ENCODE measurements at regions not wholly inside any gene's neighbourhood (a gene's known extent, or its start where the extent isn't known, plus 50 kb on each side); places are given as distances from the start of the nearest gene placed in this dataset.
A peak's percentile ranks its signal among the peaks of the same experiment; 100 is the strongest.

GRCh38 chr6:77353129-77353528 is 110.2 kb downstream of the HTR1B start:
- no peak overlapping the region for H3K4me3 ChIP-seq (replicated peaks in 1 of 2; ENCODE audit: low read depth in 2 of 2, low read length in 2 of 2)
- DNase-seq (ENCODE audit: low read depth in 2 of 2) = no peak
- no peak for TF ChIP-seq CTCF (IDR thresholded peaks at IDR 0.05; ENCODE audit: low read depth, low read length)

- H3K4me3 ChIP-seq (replicated peaks in 1 of 2; ENCODE audit: low read depth in 2 of 2, low read length in 2 of 2) = no peak overlapping the region
- TF ChIP-seq CTCF (IDR thresholded peaks at IDR 0.05; ENCODE audit: low read depth, low read length) = no peak
- peak in 1 of 2 donors; percentile 61 for DNase-seq (ENCODE audit: low read depth in 2 of 2)
These were observed 122.0 kb downstream of the HTR1B start for GRCh38 chr6:77341058-77341986.

GRCh38 chr6:77340331-77340730 is 123.0 kb downstream of the HTR1B start:
- no peak for TF ChIP-seq CTCF (IDR thresholded peaks at IDR 0.05; ENCODE audit: low read depth, low read length)
- no peak for DNase-seq (ENCODE audit: low read depth in 2 of 2)
- no peak overlapping the region for H3K4me3 ChIP-seq (replicated peaks in 1 of 2; ENCODE audit: low read depth in 2 of 2, low read length in 2 of 2)

- no peak for TF ChIP-seq CTCF (IDR thresholded peaks at IDR 0.05; ENCODE audit: low read depth, low read length)
- no peak for DNase-seq (ENCODE audit: low read depth in 2 of 2)
- no peak overlapping the region for H3K4me3 ChIP-seq (replicated peaks in 1 of 2; ENCODE audit: low read depth in 2 of 2, low read length in 2 of 2)
These were observed 123.4 kb downstream of the HTR1B start for GRCh38 chr6:77339926-77340325.

GRCh38 chr6:77337392-77337791 is 125.9 kb downstream of the HTR1B start:
- no peak for TF ChIP-seq CTCF (IDR thresholded peaks at IDR 0.05; ENCODE audit: low read depth, low read length)
- no peak for DNase-seq (ENCODE audit: low read depth in 2 of 2)
- no peak overlapping the region for H3K4me3 ChIP-seq (replicated peaks in 1 of 2; ENCODE audit: low read depth in 2 of 2, low read length in 2 of 2)

- TF ChIP-seq CTCF (IDR thresholded peaks at IDR 0.05; ENCODE audit: low read depth, low read length) = no peak
- no peak for DNase-seq (ENCODE audit: low read depth in 2 of 2)
- H3K4me3 ChIP-seq (replicated peaks in 1 of 2; ENCODE audit: low read depth in 2 of 2, low read length in 2 of 2) = no peak overlapping the region
These were observed 129.2 kb downstream of the HTR1B start for GRCh38 chr6:77334093-77334492.

Data from cardiac fibroblast (primary cell).